Gastrocnemius medialis (tissue), 4 donors: ENCODE measurements at regions not wholly inside any gene's neighbourhood (a gene's known extent, or its start where the extent isn't known, plus 50 kb on each side); places are given as distances from the start of the nearest gene placed in this dataset.
A peak's percentile ranks its signal among the peaks of the same experiment; 100 is the strongest.

Source experiments
- ATAC-seq, 2 donors: fragments of 150-250 bp; one replicate each; pipeline ENCODE4 v1.9.1; 2016
- DNase-seq, 2 donors: peaks; one replicate each; pipeline ENCODE4 v3.0.0-alpha.2; 2019
- H3K27ac ChIP-seq, 4 donors: fragments of 200-600 bp; sonication (generic); 1 replicate in 1 of 4; 2 replicates in 3 of 4; pipeline ENCODE4 v1.5.1; 2016 to 2018; ENCODE audit warnings: mild to moderate bottlenecking in 2 of 4, moderate library complexity in 1 of 4
- H3K27me3 ChIP-seq, 3 donors: fragments of 200-600 bp; sonication (generic) in 2 of 3; 1 replicate in 1 of 3; 2 replicates in 2 of 3; pipeline versions ENCODE4 v1.5.1 to v1.6.0; 2016 to 2019; ENCODE audit warnings: mild to moderate bottlenecking in 1 of 3, moderate library complexity in 1 of 3
- H3K36me3 ChIP-seq, 2 donors: fragments of 200-600 bp; sonication (generic) in 1 of 2; one replicate each; pipeline ENCODE4 v1.5.1; 2017 to 2018
- H3K4me1 ChIP-seq, 2 donors: fragments of 200-600 bp; sonication (generic) in 1 of 2; one replicate each; pipeline ENCODE4 v1.5.1; 2016 to 2017; ENCODE audit warnings: mild to moderate bottlenecking in 2 of 2
- H3K4me3 ChIP-seq, 4 donors: fragments of 200-600 bp; sonication (generic) in 3 of 4; 1 replicate in 1 of 4; 2 replicates in 3 of 4; pipeline ENCODE4 v1.5.1; 2016 to 2019; ENCODE audit warnings: mild to moderate bottlenecking in 2 of 4
- H3K9me3 ChIP-seq, 3 donors: fragments of 200-600 bp; sonication (generic) in 2 of 3; 1 replicate in 1 of 3; 2 replicates in 2 of 3; pipeline ENCODE4 v1.5.1; 2016 to 2019
- POLR2A ChIP-seq, 2 donors: fragments of 450-650 bp; IDR thresholded peaks; one replicate each; pipeline ENCODE4 v1.6.1; 2017; ENCODE audit warnings: antibody characterized with exemption in 2 of 2, mild to moderate bottlenecking in 2 of 2, moderate library complexity in 2 of 2
- in situ Hi-C, 4 donors: fragments of 200-750 bp; cut with MboI; loops; one replicate each; pipeline versions ENCODE4 v1.15.0 to v1.8.0; 2017; ENCODE audit warnings: low sequenced_read_pairs in 4 of 4
- intact Hi-C: fragments of 100-400 bp; cut with DNase I; formaldehyde crosslinking; loops from one replicate; pipeline ENCODE4 v1.15.1; 2023; ENCODE audit warnings: low total_unique reads
- TF ChIP-seq, protein P1 (sequence below), 5 experiments: fragments of 450-650 bp in 3 of 5; fragments of 200-600 bp in 2 of 5; sonication (generic) in 2 of 5; IDR thresholded peaks in 4 of 5; conservative IDR thresholded peaks in 1 of 5; 1 replicate in 4 of 5; 2 replicates in 1 of 5; pipeline ENCODE4 v1.5.1; 2016 to 2019; ENCODE audit warnings: antibody characterized with exemption in 5 of 5, mild to moderate bottlenecking in 3 of 5, moderate library complexity in 3 of 5

DNA sequence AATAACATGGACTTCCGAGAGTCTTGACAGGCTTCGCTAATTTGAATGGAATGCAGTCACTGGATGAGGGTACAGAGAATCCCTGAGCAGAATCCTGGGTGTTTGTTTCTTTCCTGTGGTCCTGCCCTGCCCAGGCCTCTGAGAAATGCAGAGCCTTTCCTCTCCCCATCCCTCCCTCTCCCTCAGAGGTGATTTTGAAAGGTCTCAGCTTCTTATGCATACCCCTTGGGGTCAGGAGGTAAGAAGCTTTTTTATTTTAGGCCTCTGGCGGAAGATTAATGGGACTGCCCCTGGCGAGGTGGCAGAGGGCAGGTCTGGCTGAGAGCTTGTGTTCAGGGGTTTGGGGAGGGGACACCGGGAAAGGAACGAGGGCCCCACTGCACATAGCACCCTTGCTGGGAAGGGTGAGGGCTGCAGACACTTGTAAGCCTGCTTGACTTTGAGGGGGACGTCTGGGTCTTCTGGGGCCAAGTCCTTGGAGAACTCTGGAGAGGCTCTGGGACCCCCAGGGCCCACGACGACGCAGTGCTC lies 116.5 kb upstream of the SLC45A1 start:
- Histone ChIP-seq H3K27me3 (no peaks in the 10 kb centered on the region), H3K4me1 (peaks cover 17 to 23% of the 10 kb centered on the region in 2 donors), H3K36me3 (no peaks in the 10 kb centered on the region), H3K9me3 (no peaks in the 10 kb centered on the region), H3K4me3 (no peak overlapping the region), H3K27ac (peak overlapping the region; percentile 56 to 74 (median 68))
- no peak for TF ChIP-seq POLR2A (IDR thresholded peaks at IDR 0.05)
- TF ChIP-seq, protein P1, sequence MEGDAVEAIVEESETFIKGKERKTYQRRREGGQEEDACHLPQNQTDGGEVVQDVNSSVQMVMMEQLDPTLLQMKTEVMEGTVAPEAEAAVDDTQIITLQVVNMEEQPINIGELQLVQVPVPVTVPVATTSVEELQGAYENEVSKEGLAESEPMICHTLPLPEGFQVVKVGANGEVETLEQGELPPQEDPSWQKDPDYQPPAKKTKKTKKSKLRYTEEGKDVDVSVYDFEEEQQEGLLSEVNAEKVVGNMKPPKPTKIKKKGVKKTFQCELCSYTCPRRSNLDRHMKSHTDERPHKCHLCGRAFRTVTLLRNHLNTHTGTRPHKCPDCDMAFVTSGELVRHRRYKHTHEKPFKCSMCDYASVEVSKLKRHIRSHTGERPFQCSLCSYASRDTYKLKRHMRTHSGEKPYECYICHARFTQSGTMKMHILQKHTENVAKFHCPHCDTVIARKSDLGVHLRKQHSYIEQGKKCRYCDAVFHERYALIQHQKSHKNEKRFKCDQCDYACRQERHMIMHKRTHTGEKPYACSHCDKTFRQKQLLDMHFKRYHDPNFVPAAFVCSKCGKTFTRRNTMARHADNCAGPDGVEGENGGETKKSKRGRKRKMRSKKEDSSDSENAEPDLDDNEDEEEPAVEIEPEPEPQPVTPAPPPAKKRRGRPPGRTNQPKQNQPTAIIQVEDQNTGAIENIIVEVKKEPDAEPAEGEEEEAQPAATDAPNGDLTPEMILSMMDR (IDR thresholded peaks at IDR 0.05 in 4 of 5, conservative IDR thresholded peaks at IDR 0.05 in 1 of 5) = no peak
- DNase-seq (no peak), ATAC-seq (no peak)
- in situ Hi-C loops = no loop called here
- intact Hi-C loops = loop anchor here (5.0 kb wide), 1 partner anchor 56 kb away; no protein-coding TSS in a partner anchor

DNA sequence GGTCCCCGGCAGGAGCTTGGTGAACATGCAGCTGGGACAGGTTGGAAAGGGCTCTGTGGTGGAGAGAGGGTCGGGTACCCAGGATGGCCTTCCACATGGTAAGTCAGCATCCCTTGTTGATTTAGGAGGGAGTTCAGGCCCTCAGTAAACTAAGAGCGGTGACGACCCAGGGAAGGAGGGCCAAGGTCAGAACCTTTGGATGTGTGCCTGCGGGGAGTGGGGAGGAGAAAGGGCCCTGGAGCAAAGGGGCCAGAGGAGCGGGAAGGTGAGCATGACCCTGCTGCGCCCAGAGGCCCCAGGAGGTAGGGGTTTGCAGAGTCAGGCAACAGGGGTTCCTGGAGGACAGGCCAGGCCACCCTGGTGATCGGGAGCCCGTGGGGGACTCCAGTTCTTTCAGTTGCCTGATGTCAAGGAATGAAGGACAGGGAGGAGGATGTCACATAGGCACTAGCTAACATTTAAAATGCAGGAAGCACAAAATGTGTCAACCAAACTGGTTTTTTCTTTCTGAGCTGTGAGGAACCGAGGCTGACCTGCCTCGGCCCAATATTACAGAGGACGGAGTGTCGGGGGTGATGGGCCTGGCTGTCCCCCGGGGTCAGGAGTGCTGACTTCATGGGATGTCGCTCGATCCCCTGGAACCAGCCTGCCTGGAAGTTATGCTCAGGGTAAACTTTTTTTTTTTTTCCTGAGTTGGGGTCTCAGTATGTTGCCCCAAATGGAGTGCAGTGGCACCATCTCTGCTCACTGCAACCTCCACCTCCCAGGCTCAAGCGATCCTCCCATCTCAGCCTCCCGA lies 117.4 kb upstream of the SLC45A1 start:
- in situ Hi-C loops (no loop called here), intact Hi-C loops (loop anchor here (5.0 kb wide), 1 partner anchor 57 kb away; no protein-coding TSS in a partner anchor)
- Histone ChIP-seq H3K27me3 (no peaks in the 10 kb centered on the region), H3K4me1 (peaks cover 17 to 23% of the 10 kb centered on the region in 2 donors), H3K9me3 (no peaks in the 10 kb centered on the region), H3K36me3 (no peaks in the 10 kb centered on the region), H3K27ac (no peak overlapping the region), H3K4me3 (no peak overlapping the region)
- TF ChIP-seq, protein P1 (IDR thresholded peaks at IDR 0.05 in 4 of 5, conservative IDR thresholded peaks at IDR 0.05 in 1 of 5) = no peak
- TF ChIP-seq POLR2A (IDR thresholded peaks at IDR 0.05) = no peak
- no peak for DNase-seq
- ATAC-seq = no peak

DNA sequence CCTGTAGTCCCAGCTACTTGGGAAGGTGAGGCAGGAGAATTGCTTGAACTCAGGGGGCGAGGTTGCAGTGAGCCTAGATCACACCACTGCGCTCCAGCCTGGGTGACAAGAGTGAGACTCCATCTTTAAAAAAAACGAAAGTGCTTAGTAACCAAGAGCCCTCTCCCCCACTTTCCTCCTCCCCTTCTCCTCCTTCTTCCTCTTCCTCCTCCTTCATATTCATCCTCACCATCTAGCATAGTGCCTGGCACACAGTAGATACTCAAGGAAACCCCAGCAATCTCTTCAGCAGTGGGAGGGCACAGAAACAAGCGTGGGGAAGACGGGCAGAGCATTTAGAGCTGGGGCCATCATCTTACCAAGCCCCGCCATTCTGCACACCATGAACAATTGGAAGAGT lies 119.4 kb upstream of the SLC45A1 start:
- Histone ChIP-seq H3K4me3 (no peak overlapping the region), H3K36me3 (no peaks in the 10 kb centered on the region), H3K27me3 (no peaks in the 10 kb centered on the region), H3K9me3 (no peaks in the 10 kb centered on the region), H3K4me1 (peaks cover 17 to 23% of the 10 kb centered on the region in 2 donors), H3K27ac (peak overlapping the region in 1 of 4 donors; percentile 28)
- no peak for DNase-seq
- no peak for TF ChIP-seq POLR2A (IDR thresholded peaks at IDR 0.05)
- TF ChIP-seq, protein P1 (IDR thresholded peaks at IDR 0.05 in 4 of 5, conservative IDR thresholded peaks at IDR 0.05 in 1 of 5) = no peak
- ATAC-seq = no peak
- intact Hi-C loops (no loop called here), in situ Hi-C loops (no loop called here)

DNA sequence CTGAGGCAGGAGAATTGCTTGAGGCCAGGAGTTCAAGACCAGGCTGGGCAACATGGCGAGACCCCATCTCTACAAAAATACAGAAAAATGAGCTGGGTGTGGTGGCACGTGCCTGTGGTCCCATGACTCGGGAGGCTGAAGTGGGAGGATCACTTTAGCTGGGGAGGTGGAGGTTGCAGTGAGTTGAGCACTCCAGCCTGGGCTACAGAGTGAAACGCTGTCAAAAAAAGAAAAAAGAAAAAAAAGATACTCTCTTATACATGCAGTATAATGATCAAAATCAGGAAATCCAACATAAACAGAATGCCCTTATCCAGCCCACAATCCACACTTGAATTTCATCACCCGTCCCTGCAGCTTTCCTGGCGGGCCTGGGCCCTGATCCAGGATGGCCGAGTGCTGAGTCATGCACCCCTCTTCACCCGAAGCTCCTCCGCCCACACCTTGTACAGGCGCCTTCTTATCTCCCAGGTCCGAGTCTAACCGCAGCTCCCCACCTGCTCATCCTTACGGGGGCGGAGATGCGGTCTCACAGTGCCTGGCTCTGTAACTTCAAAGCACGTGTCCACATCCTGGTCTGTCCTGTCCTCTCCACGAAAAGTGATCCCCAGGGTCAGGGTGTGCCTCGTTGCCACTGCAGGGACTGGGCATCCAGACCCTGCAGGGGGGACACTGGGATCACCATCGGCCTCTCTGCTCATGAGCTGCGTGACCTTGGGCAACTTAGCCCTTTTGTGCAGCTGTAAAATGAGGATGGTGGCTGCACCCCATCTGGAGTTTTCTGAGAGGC lies 120.2 kb upstream of the SLC45A1 start:
- DNase-seq (peak in 1 of 2 donors; percentile 62), ATAC-seq (peak; percentile 11 to 28)
- Histone ChIP-seq H3K4me1 (peaks cover 13 to 15% of the 10 kb centered on the region in 2 donors), H3K27ac (peak overlapping the region in 1 of 4 donors; percentile 28), H3K36me3 (no peaks in the 10 kb centered on the region), H3K9me3 (no peaks in the 10 kb centered on the region), H3K27me3 (no peaks in the 10 kb centered on the region), H3K4me3 (no peak overlapping the region)
- in situ Hi-C loops = no loop called here
- intact Hi-C loops = no loop called here
- TF ChIP-seq, protein P1 (IDR thresholded peaks at IDR 0.05 in 4 of 5, conservative IDR thresholded peaks at IDR 0.05 in 1 of 5) = no peak
- TF ChIP-seq POLR2A (IDR thresholded peaks at IDR 0.05) = no peak
